OCI-LY3 (cell line): ENCODE measurements at regions not wholly inside any gene's neighbourhood (a gene's known extent, or its start where the extent isn't known, plus 50 kb on each side); places are given as distances from the start of the nearest gene placed in this dataset.

ENCODE experiments used
- CTCF ChIP-seq: fragments of 200-600, 300-600 bp; sonication (generic); IDR thresholded peaks from 2 replicates; pipeline ENCODE4 v1.5.1; 2014; ENCODE audit warnings: antibody characterized with exemption, low read length, low read depth
- EZH2phosphoT487 ChIP-seq: fragments of 200-600 bp; shearing (Covaris generic); IDR thresholded peaks from 2 replicates; pipeline ENCODE4 v1.6.1; 2018; ENCODE audit warnings: antibody characterized with exemption, mixed run types, low read depth

- no peak for TF ChIP-seq CTCF
- TF ChIP-seq EZH2phosphoT487 = no peak
Observed at GRCh38 chr13:22286338-22286737, 615.5 kb downstream of the FGF9 start.
